ENCODE measurements at regions not wholly inside any gene's neighbourhood (a gene's known extent, or its start where the extent isn't known, plus 50 kb on each side); places are given as distances from the start of the nearest gene placed in this dataset.

DNA sequence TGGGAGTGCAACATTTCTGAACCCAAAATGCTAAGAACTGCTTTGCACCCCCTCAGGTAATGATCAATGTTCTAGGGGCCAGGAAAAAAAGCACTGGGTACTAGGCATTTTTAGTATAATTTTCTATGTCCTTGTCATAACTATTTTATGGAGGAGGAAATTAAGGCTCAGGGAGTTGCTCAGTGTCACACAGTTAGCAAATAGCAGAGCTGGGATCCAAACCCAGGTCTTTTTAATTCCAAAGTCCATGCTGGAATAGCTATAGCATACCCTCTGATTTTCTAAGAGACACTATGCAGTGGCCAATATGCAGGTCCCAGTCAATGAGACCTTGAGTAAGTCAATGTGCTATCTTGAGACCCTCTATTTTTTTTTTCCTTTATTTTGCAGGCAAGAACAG is 394.5 kb upstream of the USP24 start:
- TF ChIP-seq CHD2 (IDR thresholded peaks at IDR 0.05; ENCODE audit: low read length) = no peak
- no peak for TF ChIP-seq CBX8 (IDR thresholded peaks at IDR 0.05; ENCODE audit: borderline replicate concordance, low read depth, low read length)
- no peak for TF ChIP-seq TEAD4 (IDR thresholded peaks at IDR 0.05; ENCODE audit: low read depth, low read length)
- no peak for TF ChIP-seq POU5F1 (IDR thresholded peaks at IDR 0.05; ENCODE audit: low read depth, low read length)
- TF ChIP-seq ZNF274 (IDR thresholded peaks at IDR 0.05; ENCODE audit: borderline replicate concordance, extremely low read depth, low read length) = no peak
- no peak overlapping the region for H3K4me2 ChIP-seq (ENCODE audit: insufficient read depth in 1 of 2, low read depth in 2 of 2, low read length in 2 of 2)
- H3K27me3 ChIP-seq (replicated peaks in 1 of 4; ENCODE audit: control insufficient read depth in 3 of 4, extremely low read depth in 1 of 4, insufficient read depth in 3 of 4, low read length in 3 of 4) = peaks cover 0 to 1% (median 0%) of the 10 kb centered on the region in 4 experiments; a peak in 1 of 7 replicates
- no peak overlapping the region for H2BK120ac ChIP-seq (replicated peaks; ENCODE audit: low read depth, low read length)
- H2AFZ ChIP-seq (ENCODE audit: low read length) = no peak overlapping the region
- no peak overlapping the region for H2BK5ac ChIP-seq (ENCODE audit: low read depth, low read length)
- no peak overlapping the region for H3K27ac ChIP-seq (ENCODE audit: low read depth, low read length)
- H3K23me2 ChIP-seq (ENCODE audit: low read depth, low read length) = no peaks in the 10 kb centered on the region
- DNase-seq (ENCODE audit: low read depth in 1 of 2, low spot score in 2 of 2) (no peak), FAIRE-seq (no peak)
- no peak overlapping the region for H2AK5ac ChIP-seq (ENCODE audit: low read depth, low read length)
- H3K18ac ChIP-seq (ENCODE audit: extremely low read depth, low read length) = no peak overlapping the region
- H3K4me1 ChIP-seq (replicated peaks in 1 of 4; ENCODE audit: control insufficient read depth in 3 of 4, insufficient read depth in 4 of 4, low read length in 3 of 4) = no peaks in the 10 kb centered on the region
- H4K20me1 ChIP-seq (replicated peaks in 1 of 2; ENCODE audit: control insufficient read depth in 1 of 2, insufficient read depth in 2 of 2, low read length in 2 of 2) = no peaks in the 10 kb centered on the region
- no peaks in the 10 kb centered on the region for H3K79me2 ChIP-seq (ENCODE audit: control insufficient read depth in 1 of 2, insufficient read depth in 2 of 2, low read length in 2 of 2)
- H3K56ac ChIP-seq (replicated peaks; ENCODE audit: insufficient read length, low read depth, low read length) = no peak overlapping the region
- H4K8ac ChIP-seq (ENCODE audit: extremely low read depth, insufficient read depth, low read length) = no peak overlapping the region
- H3K23ac ChIP-seq (ENCODE audit: insufficient read length) = no peak overlapping the region
- H2BK20ac ChIP-seq (ENCODE audit: low read length) = no peak overlapping the region
- ChIA-PET CTCF (ENCODE audit: partially characterized antibody) (no interaction called here), POLR2A (ENCODE audit: partially characterized antibody) (no interaction called here)
- H4K91ac ChIP-seq (replicated peaks; ENCODE audit: insufficient read length, low read length) = no peak overlapping the region
- no peak overlapping the region for H2BK12ac ChIP-seq (ENCODE audit: low read depth, low read length)
- no peak overlapping the region for H3K9ac ChIP-seq (replicated peaks in 1 of 4; ENCODE audit: extremely low read depth in 1 of 4, low read depth in 3 of 4, low read length in 3 of 4)
- H2BK15ac ChIP-seq (ENCODE audit: low read length) = no peak overlapping the region
- H3K36me3 ChIP-seq (ENCODE audit: control insufficient read depth in 2 of 4, insufficient read depth in 4 of 4, low read length in 3 of 4) = no peaks in the 10 kb centered on the region
- H3K14ac ChIP-seq (ENCODE audit: insufficient read length) = no peak overlapping the region
- peaks cover 14 to 18% of the 10 kb centered on the region in 2 experiments; a peak in 3 of 4 replicates for H3K9me3 ChIP-seq (ENCODE audit: insufficient read depth in 2 of 2, low read depth in 1 of 2, low read length in 1 of 2)
- H3K79me1 ChIP-seq (ENCODE audit: low read depth, low read length) = no peaks in the 10 kb centered on the region
- no peak overlapping the region for H4K5ac ChIP-seq (ENCODE audit: insufficient read length, low read depth, low read length)
- H3K4ac ChIP-seq (replicated peaks; ENCODE audit: insufficient read length, low read depth, low read length) = no peak overlapping the region
- no peak overlapping the region for H3K4me3 ChIP-seq (ENCODE audit: extremely low read depth in 1 of 4, insufficient read depth in 2 of 4, low read depth in 3 of 4, low read length in 4 of 4)
